ENCODE measurements at regions not wholly inside any gene's neighbourhood (a gene's known extent, or its start where the extent isn't known, plus 50 kb on each side); places are given as distances from the start of the nearest gene placed in this dataset.
"Not testable (repeated sequence)": the region's sequence is repeated elsewhere in the genome, so short reads cannot be mapped to it uniquely, and the experiment has no call there.

DNA sequence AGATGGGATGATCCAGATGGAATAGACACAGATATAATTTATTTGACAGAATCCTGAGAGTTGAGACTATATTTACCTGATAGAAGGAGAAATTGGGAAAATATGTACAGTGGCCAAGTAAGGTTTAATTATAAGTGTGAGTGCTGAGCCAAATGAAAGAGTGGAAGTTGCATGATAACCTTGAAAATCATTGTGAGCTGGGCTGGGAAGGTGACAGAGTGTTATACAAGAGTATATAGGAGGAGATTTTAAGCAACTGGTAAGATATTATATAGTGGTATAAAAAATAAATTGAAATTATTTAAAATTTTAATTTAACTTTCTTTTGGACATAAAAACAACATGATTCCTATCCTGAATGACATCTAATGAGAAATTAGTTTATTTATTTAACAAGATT lies 340.8 kb downstream of the NUP35 start:
- no peak for DNase-seq

DNA sequence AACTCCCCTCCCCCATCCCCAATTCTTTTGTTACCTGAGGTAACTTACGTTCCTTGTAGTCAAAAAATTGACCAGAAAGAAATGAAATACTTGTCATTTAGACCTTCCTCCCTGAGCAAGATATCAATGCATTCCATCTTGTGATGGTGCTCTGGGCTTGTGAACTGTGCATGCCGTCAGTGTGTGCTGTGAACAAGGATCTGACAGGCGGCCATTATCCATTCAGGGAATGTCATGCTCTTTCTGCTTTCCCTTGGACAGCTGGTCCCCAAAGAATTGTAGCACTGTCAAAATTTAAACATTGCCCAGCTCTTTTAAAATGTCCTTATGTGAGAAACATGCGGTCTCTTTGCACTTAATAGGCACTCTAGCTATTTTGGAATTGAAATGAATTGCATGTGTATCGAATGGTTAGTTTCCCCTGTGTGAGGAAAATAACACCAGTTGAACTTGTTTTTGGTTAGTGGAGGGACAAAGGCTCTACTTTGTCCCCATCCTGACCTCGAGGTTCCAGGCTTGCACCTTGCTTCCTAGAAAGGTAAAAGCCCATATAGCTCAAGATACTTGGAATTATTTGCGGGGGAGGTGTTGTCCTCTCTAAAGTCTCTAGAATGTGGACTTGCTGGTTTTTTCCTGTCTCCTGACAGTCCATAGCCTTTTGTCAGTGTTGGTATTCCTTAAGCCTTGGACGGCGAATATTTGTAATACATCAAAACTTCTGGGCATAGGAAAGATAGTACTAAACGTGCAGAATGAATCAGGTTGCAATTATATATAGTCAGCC lies 350.9 kb downstream of the NUP35 start:
- no peak for DNase-seq

DNA sequence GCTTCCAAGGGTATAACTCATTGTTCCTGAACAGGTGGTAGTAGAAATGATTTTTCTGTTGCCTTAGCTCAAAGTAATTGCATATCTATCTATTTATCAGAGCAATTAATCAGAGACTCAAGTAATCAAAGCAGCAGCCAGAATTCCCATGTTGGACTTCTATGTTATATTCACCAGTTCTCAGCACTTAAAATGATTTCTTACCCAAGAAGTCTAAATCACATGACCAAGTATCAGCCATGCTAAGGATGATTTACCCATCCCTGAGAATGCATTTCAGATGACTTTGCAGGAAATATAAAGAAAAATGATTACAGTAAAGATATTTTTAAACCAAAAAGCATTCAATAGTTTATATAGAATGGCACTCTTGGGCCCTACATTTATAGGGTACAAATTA lies 352.2 kb downstream of the NUP35 start:
- no peak for DNase-seq

DNA sequence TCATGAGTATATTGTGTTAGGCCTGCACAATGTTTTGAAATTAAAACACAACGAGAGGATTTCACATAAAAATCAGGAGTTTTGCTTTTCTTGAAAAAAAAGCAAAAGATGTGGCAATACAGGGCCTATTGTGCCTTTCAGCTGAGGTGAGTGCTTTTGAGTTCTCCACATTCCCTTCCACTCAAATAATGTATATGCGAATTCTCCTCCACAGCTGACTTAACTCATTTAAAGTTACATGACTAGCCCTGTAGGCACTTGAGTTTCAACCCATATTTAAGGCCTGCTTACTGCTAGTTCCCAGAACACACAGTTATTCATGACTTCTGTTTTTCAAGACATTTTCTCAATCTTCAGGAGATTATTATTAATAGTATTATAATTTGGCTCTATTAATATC lies 353.1 kb downstream of the NUP35 start:
- DNase-seq = no peak

DNA sequence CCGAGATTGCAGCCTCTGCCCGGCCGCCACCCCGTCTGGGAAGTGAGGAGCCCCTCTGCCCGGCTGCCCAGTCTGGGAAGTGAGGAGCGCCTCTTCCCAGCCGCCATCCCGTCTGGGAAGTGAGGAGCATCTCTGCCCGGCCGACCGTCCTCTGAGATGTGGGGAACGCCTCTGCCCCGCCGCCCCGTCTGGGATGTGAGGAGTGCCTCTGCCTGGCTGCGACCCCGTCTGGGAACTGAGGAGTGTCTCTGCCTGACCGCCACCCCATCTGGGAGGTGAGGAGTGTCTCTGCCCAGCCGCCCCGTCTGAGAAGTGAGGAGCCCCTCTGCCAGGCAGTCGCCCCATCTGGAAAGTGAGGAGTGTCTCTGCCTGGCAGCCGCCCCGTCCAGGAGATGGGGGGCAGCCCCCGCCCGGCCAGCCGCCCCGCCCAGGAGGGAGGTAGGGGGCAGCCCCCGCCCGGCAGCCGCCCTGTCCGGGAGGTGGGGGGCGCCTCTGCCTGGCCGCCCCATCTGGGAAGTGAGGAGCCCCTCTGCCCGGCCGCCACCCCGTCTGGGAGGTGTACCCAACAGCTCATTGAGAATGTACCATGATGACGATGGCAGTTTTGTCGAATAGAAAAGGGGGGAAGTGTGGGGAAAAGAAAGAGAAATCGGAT lies 354.8 kb downstream of the NUP35 start:
- not testable (repeated sequence) for DNase-seq

DNA sequence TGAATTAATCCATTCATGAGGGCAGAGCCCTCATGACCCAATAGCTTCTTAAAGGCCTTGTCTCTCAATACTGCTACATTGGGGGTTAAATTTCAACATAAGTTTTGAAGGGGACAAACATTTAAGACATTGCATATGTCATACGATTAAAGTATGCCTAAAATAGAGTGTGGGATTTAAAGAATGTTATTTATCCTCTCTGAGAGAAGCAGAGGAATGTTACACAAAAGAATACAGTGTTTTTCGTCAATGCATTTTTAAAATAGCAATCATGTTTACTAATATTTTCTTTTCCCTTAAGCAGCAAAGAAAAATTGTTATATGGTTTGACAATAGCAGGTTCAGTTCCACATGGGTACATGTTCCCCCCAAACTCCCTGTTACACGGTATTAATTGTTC lies 363.1 kb downstream of the NUP35 start:
- DNase-seq = no peak

DNA sequence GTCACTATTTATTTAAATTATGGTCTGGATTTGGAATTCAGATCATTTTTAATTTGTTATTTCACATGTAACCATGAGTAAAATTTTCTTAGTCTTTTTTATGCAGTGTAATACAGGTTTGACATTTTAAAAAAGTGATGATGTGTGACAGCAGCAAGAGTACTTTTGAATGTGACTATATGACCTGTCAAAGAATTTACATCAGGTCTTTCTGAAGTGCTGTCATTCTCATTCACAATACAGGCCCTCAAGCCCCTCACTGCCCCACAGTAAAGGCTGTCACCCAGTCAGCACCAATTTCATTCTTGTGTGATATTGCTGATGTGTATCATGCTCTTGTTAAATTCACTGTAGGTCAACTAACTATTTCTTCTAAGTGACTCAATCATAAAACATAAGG lies 364.2 kb downstream of the NUP35 start:
- no peak for DNase-seq

DNA sequence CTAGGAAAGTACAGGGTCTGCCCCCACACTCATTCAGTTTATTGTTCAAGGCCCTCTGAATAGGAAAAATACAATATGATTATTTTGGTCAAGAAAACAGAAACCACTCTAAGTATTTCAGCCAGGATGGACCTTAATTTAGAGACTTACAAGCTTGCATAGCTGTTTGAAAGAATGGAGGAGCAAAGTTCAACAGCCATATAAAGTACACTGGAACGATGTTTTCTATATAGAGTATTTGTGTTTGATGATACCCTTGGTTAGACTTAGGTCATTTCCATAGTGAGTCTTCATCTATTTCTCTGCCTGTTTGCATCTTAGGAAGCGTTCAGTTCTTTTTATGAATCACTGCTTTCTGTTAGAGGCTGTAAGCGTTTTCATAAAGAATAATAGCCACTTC lies 366.2 kb downstream of the NUP35 start:
- no peak for DNase-seq

DNA sequence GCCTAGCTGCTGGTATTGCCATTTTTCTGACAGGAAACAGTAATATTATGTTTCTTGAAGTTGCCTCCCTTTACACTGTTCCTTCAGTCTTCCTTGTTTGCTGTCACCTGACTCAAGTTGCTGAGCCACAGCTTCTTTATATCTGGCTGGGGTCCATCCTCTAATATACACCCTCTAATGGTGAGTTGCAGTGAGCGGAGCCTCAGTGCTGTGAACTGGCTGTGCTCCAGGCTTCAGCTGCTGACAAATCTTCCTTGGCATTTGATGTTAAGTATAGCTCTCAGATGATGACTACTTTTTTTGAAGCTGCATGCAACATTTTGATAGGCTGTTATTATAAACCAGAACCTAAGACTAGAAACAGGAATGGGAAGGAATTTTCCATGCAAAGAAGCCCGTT lies 366.7 kb downstream of the NUP35 start:
- DNase-seq = no peak

DNA sequence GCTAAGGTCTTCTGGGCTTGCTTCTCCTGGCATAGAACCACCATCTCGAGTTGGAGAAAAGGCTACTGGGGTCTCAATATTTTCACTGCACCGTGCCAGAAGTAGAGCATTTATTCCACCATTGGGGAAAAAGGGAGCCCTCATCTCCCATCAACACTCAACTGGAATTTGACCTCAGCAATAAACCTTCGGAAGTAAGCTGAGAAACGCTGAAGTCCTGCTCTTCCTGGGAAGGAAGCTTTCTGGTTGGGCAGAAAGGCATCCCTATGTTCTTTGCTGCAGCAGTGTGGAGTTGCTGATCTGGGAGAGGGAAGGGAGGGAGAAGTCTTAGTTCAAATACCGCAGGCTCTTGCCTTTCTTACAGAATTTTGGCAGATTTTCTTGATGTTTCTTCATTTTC lies 368.8 kb downstream of the NUP35 start:
- no peak for DNase-seq

DNA sequence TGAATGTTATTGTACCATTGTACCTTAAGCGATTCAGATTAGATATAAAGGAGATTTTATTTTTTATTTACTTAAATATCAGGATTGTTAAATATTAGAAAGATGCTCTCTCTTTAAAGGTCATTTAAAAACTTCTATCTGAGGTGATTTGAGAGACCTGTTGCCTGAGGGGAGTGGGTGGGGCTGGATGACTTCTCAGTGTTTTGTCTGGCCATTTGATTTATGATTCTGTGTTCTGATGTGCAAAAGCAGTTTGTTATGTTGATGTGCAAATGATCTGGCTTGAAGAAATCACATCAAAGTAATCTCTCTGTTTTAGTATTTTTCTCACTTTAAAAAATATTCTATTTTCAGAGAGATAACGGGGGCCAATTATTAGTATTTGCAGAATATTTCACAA lies 370.8 kb downstream of the NUP35 start:
- no peak for DNase-seq

DNA sequence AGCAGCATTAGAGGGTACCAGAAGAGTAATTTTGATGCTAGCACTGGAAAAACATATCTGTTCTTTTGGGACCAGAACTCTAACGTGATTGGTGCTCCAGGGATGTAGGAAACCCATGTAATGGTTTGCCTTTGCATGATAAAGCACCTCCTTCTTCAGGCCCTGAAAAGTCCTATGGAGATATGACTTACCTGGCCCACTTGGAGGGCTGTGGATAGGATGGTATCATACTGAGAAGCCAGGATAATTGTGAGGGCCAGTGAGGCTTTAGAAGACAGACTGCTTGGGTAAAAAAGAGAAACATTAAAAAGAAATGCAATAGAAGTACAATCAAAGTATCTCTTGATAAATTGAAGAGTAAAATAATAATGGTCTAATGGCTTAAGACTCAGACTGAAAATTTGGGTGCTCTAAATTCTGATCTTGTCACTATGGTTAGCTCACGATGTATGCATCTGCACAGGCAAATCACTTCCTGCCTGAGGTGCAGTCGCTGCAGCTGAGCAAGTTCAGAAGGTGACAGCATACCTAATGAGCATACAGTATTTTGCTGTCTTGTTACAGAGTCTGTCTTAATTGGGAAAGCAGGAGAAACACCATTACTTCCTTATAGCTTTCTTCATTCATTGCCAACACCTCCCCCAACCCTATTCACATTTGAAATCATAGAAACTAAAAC lies 371.5 kb downstream of the NUP35 start:
- DNase-seq = no peak

DNA sequence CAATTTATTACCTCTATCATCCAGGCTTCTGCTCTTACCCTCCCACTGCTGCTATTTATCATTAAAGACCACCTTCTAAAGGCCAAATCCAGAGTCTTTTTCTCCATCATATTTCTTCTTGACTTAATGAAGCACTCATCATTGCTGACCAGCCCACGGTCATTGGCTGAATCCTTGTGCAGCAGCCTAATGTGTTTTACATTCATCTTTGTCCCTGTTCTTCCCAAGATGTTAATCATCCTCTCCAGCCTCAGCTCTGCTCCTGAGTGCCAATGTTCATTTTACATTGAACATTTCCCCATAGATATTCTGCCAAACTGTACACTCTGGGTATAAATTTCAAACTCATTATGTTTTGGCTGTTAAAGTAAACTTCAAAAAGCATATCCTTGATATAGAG lies 373.6 kb downstream of the NUP35 start:
- no peak for DNase-seq

DNA sequence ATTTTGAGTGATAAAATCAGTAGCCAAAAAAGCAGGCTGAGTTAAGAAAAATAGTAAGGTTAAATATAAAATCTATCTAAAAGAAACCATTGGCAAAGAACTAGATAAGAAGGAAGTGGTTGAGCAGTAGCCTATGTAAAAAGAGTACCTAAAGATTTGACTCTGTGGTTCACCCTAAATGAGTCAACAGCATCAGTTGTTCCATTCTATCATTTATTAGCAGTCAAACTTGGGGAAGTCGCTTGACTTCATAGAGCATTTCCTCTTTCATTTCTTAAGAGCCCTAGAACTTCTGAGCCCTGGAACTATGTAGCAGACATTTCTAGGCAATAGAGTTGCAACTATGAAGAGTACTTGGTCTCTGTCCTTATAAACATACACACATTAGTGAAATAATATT lies 381.7 kb downstream of the NUP35 start:
- no peak for DNase-seq

DNA sequence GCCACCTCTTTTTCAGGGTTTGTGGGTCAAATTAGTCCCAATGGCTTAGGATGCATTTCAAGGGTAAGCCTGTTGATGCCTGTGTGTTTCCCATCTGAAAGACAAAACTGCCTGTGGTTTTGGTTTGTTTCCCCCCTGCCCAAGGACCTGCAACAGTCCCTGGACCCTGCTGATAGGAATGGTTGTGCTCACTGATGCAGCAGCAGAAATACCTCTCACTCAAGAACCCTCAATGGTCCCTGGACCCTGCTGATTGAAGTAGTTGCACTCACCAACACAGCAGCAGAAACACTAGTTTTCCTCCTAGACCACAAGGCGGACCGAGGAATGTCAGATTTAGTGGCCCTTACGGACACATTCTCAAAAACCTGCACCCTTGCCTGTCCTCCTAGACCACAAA lies 386.9 kb downstream of the NUP35 start:
- no peak for DNase-seq

DNA sequence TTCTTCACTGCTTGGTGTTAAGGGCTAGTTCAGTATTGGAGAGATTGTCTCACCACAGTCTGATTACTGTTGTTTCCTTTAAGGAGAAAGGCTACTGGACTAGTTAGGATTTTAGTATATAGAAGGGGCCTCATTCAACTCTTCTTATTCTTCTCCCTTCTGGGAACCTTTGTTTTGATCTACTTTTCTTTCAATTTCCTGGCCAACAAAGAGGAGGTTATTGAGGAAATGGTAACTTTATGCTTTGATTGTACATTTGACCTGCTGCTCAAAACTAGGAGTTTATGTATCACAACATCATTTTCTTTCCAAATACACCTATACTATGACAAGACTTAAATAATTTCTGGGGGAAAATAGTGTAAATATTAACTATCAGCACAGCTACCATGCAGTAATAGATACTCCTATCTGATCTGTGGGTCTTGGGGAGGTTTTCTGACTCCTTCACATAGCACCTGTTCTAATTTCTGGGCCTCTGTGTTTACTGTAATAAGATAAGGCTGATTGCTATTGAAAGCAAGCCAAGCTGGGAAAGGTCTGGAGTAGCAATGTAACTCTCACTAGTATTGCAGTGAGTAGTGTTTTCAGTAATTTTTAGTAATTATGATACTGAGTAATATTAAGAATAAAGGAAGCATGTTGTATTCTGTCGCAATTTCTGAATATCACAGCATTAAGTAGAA lies 395.3 kb downstream of the NUP35 start:
- no peak for DNase-seq

DNA sequence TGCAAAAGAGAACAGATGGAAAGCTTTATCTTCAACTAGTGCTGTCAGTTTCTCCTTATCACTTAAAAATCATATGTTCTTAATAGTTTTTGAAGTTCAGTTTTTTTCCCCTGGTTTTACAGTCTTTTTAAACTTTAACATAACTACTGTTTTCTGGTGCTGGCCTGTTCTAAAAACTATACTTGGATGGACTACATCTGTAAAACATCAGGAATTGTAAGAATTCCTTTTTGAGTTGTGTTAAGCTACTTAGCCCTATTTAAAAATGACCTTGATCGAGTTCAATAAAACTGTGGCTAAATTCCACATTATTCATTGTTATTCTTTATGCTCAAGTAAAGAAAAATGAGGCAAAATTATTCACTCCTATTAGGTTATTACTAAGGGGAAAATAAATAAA lies 397.7 kb downstream of the NUP35 start:
- DNase-seq = no peak

DNA sequence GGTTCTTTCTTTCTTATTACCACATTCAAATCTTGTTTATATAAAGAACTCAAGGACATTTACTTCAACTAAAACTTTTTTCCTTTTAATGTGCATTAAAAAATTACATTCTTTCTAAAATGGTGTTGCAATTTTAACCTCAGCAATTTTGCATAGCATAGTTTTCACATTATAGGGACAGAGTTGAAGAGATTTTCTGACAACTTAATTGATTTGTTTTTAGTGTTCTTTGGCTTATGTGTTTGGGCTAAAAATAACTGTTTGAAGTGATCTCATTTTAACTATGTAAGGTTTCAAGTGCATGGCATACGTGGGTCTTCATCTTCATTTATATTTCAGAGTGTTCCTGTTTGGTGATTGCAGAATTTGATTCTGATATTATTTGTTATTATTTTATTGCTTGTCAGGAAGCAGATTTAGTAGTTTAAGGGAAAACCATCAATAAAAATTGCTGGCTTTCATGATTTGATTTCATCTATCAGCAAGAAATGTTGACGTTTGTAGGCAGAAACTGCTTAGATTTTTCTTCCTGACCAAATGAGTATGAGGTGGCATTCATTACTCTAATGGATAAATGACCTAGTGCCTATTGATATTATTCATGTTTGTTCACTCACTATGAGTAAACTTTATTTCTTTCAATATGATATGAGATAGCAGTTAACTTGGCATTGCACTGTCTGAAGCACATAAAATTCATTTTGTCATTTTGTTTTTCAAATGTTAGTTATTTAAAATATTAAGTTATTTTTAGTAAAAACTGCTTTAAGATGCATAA lies 398.4 kb downstream of the NUP35 start:
- DNase-seq = no peak

DNA sequence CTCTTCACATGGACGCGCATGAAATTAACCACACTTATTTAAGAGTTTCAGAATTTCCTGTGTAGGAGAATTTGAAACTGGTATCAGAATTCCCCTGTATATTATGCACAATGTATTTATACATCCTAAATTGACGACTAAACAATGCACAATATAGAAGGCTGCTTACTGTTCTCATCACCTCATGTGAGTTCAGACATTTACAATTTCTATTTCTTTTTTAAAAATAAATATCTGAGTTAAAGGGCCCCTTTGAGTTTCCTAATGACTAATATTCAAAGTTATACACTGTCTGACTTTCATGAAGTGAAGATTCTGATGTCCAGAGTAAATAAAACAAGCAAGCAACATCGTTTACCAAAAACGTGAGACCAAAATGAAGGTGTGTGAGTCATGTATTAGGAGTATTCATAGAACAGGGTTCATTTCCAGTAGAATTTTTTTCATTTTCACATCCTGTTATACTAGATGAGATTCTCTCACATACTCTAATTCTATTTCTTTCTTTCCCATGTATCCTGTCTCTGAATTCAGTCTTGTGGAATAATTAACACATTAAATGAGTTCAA lies 406.2 kb downstream of the NUP35 start:
- DNase-seq = no peak

DNA sequence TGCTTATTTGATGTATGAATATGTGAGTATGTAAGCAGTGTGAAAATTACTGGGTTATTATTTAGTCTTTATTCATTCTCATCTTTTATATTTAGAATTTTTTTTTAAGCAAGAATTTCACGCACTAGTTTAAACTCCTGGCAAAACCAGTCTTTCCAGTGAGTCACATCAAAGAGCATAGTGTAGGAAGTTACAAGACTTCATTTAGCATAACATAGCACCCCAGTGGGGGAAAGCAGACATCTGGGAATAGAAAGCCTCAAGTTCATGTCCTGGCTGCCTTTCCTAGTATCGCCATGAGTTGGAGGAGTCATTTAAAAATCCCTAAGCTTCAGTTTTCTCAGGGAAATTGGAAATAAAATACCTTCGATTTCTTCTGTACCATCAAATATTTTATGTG lies 408.3 kb downstream of the NUP35 start:
- DNase-seq = no peak

DNA sequence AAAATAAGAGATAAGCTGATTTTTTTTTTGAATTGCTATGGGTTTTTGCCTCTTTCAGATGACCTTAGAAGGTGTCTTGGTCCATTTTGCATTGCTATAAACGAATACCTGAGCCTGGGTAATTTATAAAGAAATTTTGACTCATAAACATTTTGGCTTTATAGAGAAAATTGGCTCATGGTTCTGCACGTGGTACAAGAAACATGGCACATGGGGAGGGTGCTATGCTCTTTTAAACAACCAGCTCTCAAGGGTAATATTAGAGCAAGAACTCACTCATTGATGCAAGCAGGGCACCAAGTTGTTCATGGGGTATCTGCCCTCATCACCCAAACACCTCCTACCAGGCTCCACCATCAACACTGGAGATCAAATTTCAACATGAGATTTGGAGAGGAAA lies 408.8 kb downstream of the NUP35 start:
- DNase-seq = no peak

DNA sequence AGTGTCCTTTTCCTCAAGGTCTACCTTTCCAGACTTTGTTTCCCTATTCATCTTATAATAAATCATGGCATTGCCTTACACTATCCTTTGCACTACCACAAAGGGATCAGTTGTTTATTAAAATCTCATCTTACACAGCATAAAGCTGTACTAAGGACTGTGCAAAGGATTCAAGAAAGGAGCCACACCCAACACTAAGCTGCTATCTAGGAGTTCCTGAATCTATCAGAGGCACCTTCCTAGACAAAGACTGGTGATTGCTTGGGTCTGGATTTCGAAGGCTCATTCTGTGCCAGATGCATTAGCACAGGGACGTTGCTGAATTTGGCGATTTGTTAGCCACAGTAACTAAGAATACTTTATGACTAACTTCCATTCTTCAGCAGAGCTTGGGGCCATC lies 412.0 kb downstream of the NUP35 start:
- no peak for DNase-seq
